ENCODE measurements at regions not wholly inside any gene's neighbourhood (a gene's known extent, or its start where the extent isn't known, plus 50 kb on each side); places are given as distances from the start of the nearest gene placed in this dataset.

- no peaks in the 10 kb centered on the region for H3K36me3 ChIP-seq (ENCODE audit: insufficient read depth, low read length)
- no peak for ATAC-seq (ENCODE audit: insufficient read depth, low read depth)
Measured at GRCh38 chr10:2244471-2244870, 507.1 kb upstream of the ADARB2 start.

GRCh38 chr10:2236876-2237275, 499.6 kb upstream of the ADARB2 start:
- no peak overlapping the region for H2AFZ ChIP-seq (ENCODE audit: low read depth, low read length)
- H3K4me2 ChIP-seq (ENCODE audit: insufficient read depth, low read length) = no peak overlapping the region
- H3K4me1 ChIP-seq (ENCODE audit: insufficient read depth, low read length) = no peaks in the 10 kb centered on the region
- no peak overlapping the region for H3K27ac ChIP-seq (ENCODE audit: low read length)
- no peak for TF ChIP-seq CTCF (IDR thresholded peaks at IDR 0.05; ENCODE audit: borderline replicate concordance, extremely low read depth, low read length, poor library complexity, severe bottlenecking)
- TF ChIP-seq EZH2 (IDR thresholded peaks at IDR 0.05; ENCODE audit: borderline replicate concordance, low read depth, low read length, severe bottlenecking) = no peak
- no peaks in the 10 kb centered on the region for H3K27me3 ChIP-seq (ENCODE audit: insufficient read depth, low read length, poor library complexity)
- H3K36me3 ChIP-seq (ENCODE audit: insufficient read depth, low read length) = no peaks in the 10 kb centered on the region
- no peak overlapping the region for H3K9ac ChIP-seq (ENCODE audit: low read depth, low read length)
- no peaks in the 10 kb centered on the region for H4K20me1 ChIP-seq (ENCODE audit: insufficient read depth, low read length)
- H3K4me3 ChIP-seq (ENCODE audit: low read depth in 1 of 2, low read length in 2 of 2) = no peak overlapping the region
- H3K9me3 ChIP-seq (ENCODE audit: insufficient read depth, low read length, severe bottlenecking) = no peaks in the 10 kb centered on the region
- no peak for DNase-seq
- no peaks in the 10 kb centered on the region for H3K79me2 ChIP-seq (ENCODE audit: insufficient read depth, low read length)
- ATAC-seq (ENCODE audit: insufficient read depth, low read depth) = no peak

More at GRCh38 chr10:2244471-2244870, 507.1 kb upstream of the ADARB2 start:
- Histone ChIP-seq H3K27ac (ENCODE audit: low read length) (no peak overlapping the region), H3K9me3 (ENCODE audit: insufficient read depth, low read length, severe bottlenecking) (no peaks in the 10 kb centered on the region), H3K79me2 (ENCODE audit: insufficient read depth, low read length) (no peaks in the 10 kb centered on the region), H3K27me3 (ENCODE audit: insufficient read depth, low read length, poor library complexity) (no peaks in the 10 kb centered on the region), H2AFZ (ENCODE audit: low read depth, low read length) (no peak overlapping the region), H3K4me2 (ENCODE audit: insufficient read depth, low read length) (no peak overlapping the region), H3K4me1 (ENCODE audit: insufficient read depth, low read length) (no peaks in the 10 kb centered on the region), H3K9ac (ENCODE audit: low read depth, low read length) (no peak overlapping the region), H4K20me1 (ENCODE audit: insufficient read depth, low read length) (no peaks in the 10 kb centered on the region), H3K4me3 (ENCODE audit: low read depth in 1 of 2, low read length in 2 of 2) (no peak overlapping the region)
- no peak for TF ChIP-seq CTCF (IDR thresholded peaks at IDR 0.05; ENCODE audit: borderline replicate concordance, extremely low read depth, low read length, poor library complexity, severe bottlenecking)
- TF ChIP-seq EZH2 (IDR thresholded peaks at IDR 0.05; ENCODE audit: borderline replicate concordance, low read depth, low read length, severe bottlenecking) = no peak
- DNase-seq = no peak

- no peaks in the 10 kb centered on the region for H3K9me3 ChIP-seq (ENCODE audit: insufficient read depth, low read length, severe bottlenecking)
- no peak overlapping the region for H2AFZ ChIP-seq (ENCODE audit: low read depth, low read length)
- H3K79me2 ChIP-seq (ENCODE audit: insufficient read depth, low read length) = no peaks in the 10 kb centered on the region
- no peaks in the 10 kb centered on the region for H3K4me1 ChIP-seq (ENCODE audit: insufficient read depth, low read length)
- H3K4me3 ChIP-seq (ENCODE audit: low read depth in 1 of 2, low read length in 2 of 2) = no peak overlapping the region
- no peak overlapping the region for H3K4me2 ChIP-seq (ENCODE audit: insufficient read depth, low read length)
- no peak overlapping the region for H3K27ac ChIP-seq (ENCODE audit: low read length)
- DNase-seq = no peak
- H3K36me3 ChIP-seq (ENCODE audit: insufficient read depth, low read length) = no peaks in the 10 kb centered on the region
- H4K20me1 ChIP-seq (ENCODE audit: insufficient read depth, low read length) = no peaks in the 10 kb centered on the region
- no peak for ATAC-seq (ENCODE audit: insufficient read depth, low read depth)
- TF ChIP-seq EZH2 (IDR thresholded peaks at IDR 0.05; ENCODE audit: borderline replicate concordance, low read depth, low read length, severe bottlenecking) = no peak
- no peak for TF ChIP-seq CTCF (IDR thresholded peaks at IDR 0.05; ENCODE audit: borderline replicate concordance, extremely low read depth, low read length, poor library complexity, severe bottlenecking)
- no peaks in the 10 kb centered on the region for H3K27me3 ChIP-seq (ENCODE audit: insufficient read depth, low read length, poor library complexity)
- no peak overlapping the region for H3K9ac ChIP-seq (ENCODE audit: low read depth, low read length)
Measured at GRCh38 chr10:2232479-2232878, 495.2 kb upstream of the ADARB2 start.

- Histone ChIP-seq H4K20me1 (ENCODE audit: insufficient read depth, low read length) (no peaks in the 10 kb centered on the region), H3K4me2 (ENCODE audit: insufficient read depth, low read length) (no peak overlapping the region), H3K9me3 (ENCODE audit: insufficient read depth, low read length, severe bottlenecking) (no peaks in the 10 kb centered on the region), H3K9ac (ENCODE audit: low read depth, low read length) (no peak overlapping the region), H3K4me3 (ENCODE audit: low read depth in 1 of 2, low read length in 2 of 2) (no peak overlapping the region), H3K36me3 (ENCODE audit: insufficient read depth, low read length) (no peaks in the 10 kb centered on the region), H3K79me2 (ENCODE audit: insufficient read depth, low read length) (no peaks in the 10 kb centered on the region), H3K27me3 (ENCODE audit: insufficient read depth, low read length, poor library complexity) (no peaks in the 10 kb centered on the region), H3K4me1 (ENCODE audit: insufficient read depth, low read length) (no peaks in the 10 kb centered on the region), H2AFZ (ENCODE audit: low read depth, low read length) (no peak overlapping the region), H3K27ac (ENCODE audit: low read length) (no peak overlapping the region)
- no peak for DNase-seq
- no peak for ATAC-seq (ENCODE audit: insufficient read depth, low read depth)
- TF ChIP-seq EZH2 (IDR thresholded peaks at IDR 0.05; ENCODE audit: borderline replicate concordance, low read depth, low read length, severe bottlenecking) (no peak), CTCF (IDR thresholded peaks at IDR 0.05; ENCODE audit: borderline replicate concordance, extremely low read depth, low read length, poor library complexity, severe bottlenecking) (no peak)
Measured at GRCh38 chr10:2230478-2230877, 493.2 kb upstream of the ADARB2 start.

Data from DND-41 (cell line).